ENCODE measurements at regions not wholly inside any gene's neighbourhood (a gene's known extent, or its start where the extent isn't known, plus 50 kb on each side); places are given as distances from the start of the nearest gene placed in this dataset.

DNA sequence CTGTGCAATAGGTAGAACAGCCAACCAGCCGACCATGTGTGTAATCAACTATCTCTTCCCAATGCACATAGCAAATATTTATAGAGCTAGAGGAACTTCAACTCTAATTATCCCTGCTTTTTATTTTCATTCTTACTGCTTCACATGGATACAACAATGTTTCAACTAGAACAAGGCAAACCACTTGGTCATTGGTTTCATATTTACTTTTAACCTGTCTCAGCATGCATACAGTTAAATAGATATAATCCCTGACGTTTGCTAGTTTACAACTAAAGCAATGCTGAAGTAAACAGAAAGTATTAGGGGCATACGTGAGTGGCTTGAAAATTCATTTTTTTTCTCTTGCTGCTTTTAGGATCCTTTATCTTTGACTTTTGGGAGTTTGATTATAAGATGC is 318.5 kb upstream of the MAP3K7 start:
- TF ChIP-seq, protein P1, sequence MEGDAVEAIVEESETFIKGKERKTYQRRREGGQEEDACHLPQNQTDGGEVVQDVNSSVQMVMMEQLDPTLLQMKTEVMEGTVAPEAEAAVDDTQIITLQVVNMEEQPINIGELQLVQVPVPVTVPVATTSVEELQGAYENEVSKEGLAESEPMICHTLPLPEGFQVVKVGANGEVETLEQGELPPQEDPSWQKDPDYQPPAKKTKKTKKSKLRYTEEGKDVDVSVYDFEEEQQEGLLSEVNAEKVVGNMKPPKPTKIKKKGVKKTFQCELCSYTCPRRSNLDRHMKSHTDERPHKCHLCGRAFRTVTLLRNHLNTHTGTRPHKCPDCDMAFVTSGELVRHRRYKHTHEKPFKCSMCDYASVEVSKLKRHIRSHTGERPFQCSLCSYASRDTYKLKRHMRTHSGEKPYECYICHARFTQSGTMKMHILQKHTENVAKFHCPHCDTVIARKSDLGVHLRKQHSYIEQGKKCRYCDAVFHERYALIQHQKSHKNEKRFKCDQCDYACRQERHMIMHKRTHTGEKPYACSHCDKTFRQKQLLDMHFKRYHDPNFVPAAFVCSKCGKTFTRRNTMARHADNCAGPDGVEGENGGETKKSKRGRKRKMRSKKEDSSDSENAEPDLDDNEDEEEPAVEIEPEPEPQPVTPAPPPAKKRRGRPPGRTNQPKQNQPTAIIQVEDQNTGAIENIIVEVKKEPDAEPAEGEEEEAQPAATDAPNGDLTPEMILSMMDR (IDR thresholded peaks at IDR 0.05; ENCODE audit: extremely low read depth, missing control alignments): no peak
- no peak for DNase-seq (ENCODE audit: low spot score)

DNA sequence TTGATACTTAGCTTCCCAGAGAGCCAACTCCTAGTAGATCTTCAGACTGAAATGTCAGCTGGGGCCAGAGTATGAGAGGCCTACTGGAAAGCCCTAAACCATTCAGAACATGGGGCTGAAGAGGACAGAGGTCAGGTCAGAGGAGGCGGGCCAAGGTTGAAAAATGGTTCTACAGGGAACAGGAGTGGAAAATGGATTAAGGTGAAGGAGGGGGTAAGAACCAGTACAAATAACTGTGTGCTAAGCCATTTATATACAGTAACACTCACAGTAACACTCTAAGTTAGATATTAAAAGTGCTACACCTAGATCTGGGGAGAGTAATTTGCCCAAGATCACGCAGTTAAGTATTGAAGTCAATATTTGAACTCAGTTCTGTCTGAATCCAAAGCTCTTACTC is 313.2 kb upstream of the MAP3K7 start:
- no peak for DNase-seq (ENCODE audit: low spot score)
- TF ChIP-seq, protein P1 (IDR thresholded peaks at IDR 0.05; ENCODE audit: extremely low read depth, missing control alignments): no peak

DNA sequence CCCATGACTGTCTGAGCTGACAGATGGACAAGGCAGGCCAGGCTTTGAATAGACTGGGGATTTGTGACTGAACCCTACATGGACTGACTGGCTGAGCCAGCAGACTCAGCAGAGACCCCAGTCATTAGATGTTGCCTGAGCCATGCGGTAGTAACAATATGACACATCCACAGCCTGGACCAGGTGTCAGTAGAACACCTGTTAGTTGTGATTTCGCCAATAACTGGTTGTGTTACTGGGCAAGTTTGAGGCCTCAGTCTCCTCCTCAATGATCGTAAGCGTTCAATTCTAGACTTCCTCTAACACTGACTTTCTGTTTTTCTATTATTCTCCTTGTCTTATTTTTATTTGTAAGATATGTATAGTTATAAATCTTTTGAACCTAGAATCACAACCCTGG is 311.9 kb upstream of the MAP3K7 start:
- DNase-seq (ENCODE audit: low spot score): no peak
- TF ChIP-seq, protein P1 (IDR thresholded peaks at IDR 0.05; ENCODE audit: extremely low read depth, missing control alignments): no peak

DNA sequence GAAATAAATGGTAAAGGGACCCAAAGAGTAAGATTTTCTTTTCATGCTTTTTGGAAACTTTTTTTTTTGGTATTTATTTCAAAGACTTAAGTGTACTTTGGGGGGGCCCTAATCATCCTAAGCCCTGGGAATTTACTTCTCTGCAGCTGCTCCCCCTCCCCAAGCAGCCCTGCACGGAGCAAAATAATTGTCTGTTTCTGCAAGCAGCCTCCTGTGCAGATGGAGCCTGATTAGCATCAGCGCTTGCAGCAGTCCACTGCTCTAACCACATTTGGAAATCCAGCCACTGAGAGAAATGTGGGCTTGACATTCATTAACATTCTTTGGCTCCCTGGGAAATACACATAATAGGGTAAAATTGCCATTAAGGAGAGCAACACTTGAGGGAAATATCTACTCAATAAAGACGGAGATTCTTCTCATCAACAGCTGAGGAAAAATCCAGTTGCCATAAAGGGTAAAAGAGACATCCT is 309.2 kb upstream of the MAP3K7 start:
- DNase-seq (ENCODE audit: low spot score): no peak
- TF ChIP-seq, protein P1 (IDR thresholded peaks at IDR 0.05; ENCODE audit: extremely low read depth, missing control alignments): no peak

DNA sequence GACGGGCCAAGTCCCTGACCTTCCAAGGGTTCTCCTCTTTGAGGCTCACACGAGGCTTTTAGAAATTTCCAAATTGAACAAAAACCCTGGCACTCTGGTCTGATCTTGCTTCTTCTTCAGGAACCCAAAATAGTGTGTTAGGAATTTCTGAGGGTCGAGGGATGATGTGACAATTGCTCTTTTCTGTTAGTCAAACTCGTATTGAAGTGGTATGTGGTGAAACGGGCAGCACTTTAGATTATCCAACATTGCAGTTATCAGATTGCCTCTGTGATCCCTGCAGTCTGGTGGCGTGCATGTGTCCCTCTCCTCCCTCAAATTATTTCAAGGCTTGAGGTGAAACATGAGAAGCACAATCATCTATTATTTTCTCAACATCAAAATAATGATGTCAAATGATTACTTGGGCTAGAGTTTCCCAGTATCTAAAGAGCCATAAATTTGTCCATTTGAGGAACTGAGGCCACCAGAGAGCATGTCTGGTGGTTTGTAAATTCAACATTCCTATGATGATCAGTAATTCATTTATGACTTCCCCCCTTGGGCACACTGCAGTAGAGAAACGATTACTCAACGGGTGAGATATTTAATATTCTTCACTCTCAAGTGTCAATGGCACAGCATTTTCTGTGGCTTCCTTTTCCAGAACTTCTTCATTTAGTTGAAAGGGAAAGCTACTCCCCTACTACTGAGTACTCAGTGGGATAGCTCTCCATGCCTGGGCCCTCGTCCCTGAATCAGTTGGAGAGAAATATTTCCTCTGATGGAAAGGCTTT is 308.6 kb upstream of the MAP3K7 start:
- no peak for DNase-seq (ENCODE audit: low spot score)
- TF ChIP-seq, protein P1 (IDR thresholded peaks at IDR 0.05; ENCODE audit: extremely low read depth, missing control alignments): no peak

DNA sequence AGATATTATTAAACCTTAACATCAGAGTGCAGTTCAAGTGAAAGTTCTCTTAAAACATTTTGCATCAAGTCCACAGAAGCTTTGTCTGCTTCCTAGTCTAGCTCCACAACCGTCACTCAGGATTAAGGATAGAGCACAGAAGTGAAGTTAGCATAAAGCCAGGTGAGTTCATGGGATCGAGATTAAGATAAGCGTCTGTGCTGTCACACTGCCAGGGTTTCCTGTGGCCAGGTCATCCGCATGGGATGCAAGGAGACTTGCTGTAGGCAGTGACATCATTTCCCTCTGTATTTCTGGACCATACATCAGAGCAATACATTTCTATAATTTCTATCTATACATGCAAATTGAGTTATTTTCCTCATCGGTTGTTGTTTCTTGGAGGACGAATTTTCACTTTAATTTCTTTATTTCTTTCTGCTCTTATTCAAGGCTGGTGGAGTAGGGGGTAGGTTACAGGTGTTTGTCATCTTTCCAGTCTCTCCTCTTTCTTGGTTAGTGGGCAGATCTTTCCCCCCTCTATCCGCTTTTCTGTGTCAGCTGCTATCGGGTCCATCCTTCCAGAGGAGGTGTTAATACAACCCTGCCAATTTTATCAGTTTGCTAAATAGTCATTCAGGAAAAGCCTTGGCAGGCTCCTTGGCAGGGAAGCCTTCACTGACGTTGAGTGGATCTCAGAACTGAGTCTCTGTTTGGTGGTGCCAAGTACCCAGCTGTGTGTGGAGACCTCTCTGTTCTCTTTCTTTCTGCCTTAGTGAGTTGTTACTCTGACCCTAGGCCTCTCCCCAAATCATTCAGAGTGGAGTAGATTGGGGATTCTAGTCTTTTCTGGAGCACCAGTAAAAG is 307.6 kb upstream of the MAP3K7 start:
- no peak for DNase-seq (ENCODE audit: low spot score)
- TF ChIP-seq, protein P1 (IDR thresholded peaks at IDR 0.05; ENCODE audit: extremely low read depth, missing control alignments): no peak

DNA sequence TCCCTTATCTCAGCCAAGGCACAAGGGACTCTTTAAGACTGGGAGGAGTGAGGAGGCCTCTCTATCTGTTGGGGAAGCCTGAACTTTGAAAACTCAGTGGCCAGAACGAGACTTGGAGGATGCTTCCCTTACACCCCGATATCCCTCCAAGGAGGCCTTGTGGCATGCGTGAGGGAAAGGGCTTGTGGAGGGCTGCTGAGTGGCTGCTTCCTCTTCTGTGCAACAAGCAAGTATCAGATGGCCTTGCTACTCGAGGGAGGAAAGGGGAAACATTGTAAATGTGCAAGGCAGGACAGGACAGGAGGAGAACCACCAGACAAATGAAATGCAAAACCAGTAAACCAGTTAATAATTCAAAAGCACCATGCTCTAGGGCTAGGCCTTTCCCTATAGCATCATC is 306.5 kb upstream of the MAP3K7 start:
- no peak for DNase-seq (ENCODE audit: low spot score)
- TF ChIP-seq, protein P1 (IDR thresholded peaks at IDR 0.05; ENCODE audit: extremely low read depth, missing control alignments): no peak

Measured in GM20000 (cell line).